ENCODE measurements at regions not wholly inside any gene's neighbourhood (a gene's known extent, or its start where the extent isn't known, plus 50 kb on each side); places are given as distances from the start of the nearest gene placed in this dataset.

- POLR2A ChIA-PET: no interaction called here
- Histone ChIP-seq H3K4me3 (replicated peaks in 1 of 3; ENCODE audit: insufficient read depth in 1 of 3, low read depth in 1 of 3, low read length in 3 of 3) (no peak overlapping the region), H4K20me1 (replicated peaks; ENCODE audit: control insufficient read depth, extremely low read depth, insufficient read depth, low read length) (no peaks in the 10 kb centered on the region), H3K9me3 (replicated peaks; ENCODE audit: control insufficient read depth, insufficient read depth, low read length) (no peaks in the 10 kb centered on the region), H3K4me2 (ENCODE audit: insufficient read depth, low read length) (no peak overlapping the region), H3K36me3 (ENCODE audit: control insufficient read depth in 2 of 2, extremely low read depth in 1 of 2, insufficient read depth in 2 of 2, low read length in 2 of 2) (no peaks in the 10 kb centered on the region), H3K27me3 (ENCODE audit: control insufficient read depth in 2 of 2, insufficient read depth in 2 of 2, low read length in 2 of 2) (no peaks in the 10 kb centered on the region), H3K9ac (replicated peaks; ENCODE audit: extremely low read depth, insufficient read depth, low read length) (no peak overlapping the region), H3K9me1 (replicated peaks; ENCODE audit: control insufficient read depth, extremely low read depth, insufficient read depth, low read length) (no peaks in the 10 kb centered on the region), H3K79me2 (ENCODE audit: control insufficient read depth, insufficient read depth, low read length) (no peaks in the 10 kb centered on the region), H3K27ac (ENCODE audit: insufficient read depth, low read depth, low read length) (no peak overlapping the region), H3K4me1 (ENCODE audit: control insufficient read depth, extremely low read depth, insufficient read depth, low read length) (no peaks in the 10 kb centered on the region), H2AFZ (ENCODE audit: low read depth, low read length) (no peak overlapping the region)
- intact Hi-C loops (cut with micrococcal nuclease) (no loop called here), dilution Hi-C loops (cut with MboI; ENCODE audit: extremely low pct_ligation_motif_present, low sequenced_read_pairs) (no loop called here)
- DNase-seq (ENCODE audit: low read depth, low spot score): no peak
- no TSS peak for BruUV-seq (replicated peaks)
- CTCF ChIA-PET: no interaction called here
- TF ChIP-seq EZH2 (IDR thresholded peaks at IDR 0.05; ENCODE audit: borderline replicate concordance, low read depth, low read length, severe bottlenecking) (no peak), JUN (IDR thresholded peaks at IDR 0.05; ENCODE audit: borderline replicate concordance, insufficient read depth, insufficient read length, low read depth) (no peak), POLR2A (IDR thresholded peaks at IDR 0.05; ENCODE audit: low read depth, low read length) (no peak), CTCF (IDR thresholded peaks at IDR 0.05; ENCODE audit: extremely low read depth in 1 of 2, insufficient read depth in 1 of 2, low read depth in 1 of 2, low read length in 2 of 2) (no peak), GATA2 (IDR thresholded peaks at IDR 0.05; ENCODE audit: insufficient read depth, insufficient read length, low read depth, low read length) (no peak), MAX (IDR thresholded peaks at IDR 0.05; ENCODE audit: insufficient read depth, insufficient read length) (no peak)
- FAIRE-seq: no peak
Observed at GRCh38 chr7:88509341-88509740, 202.6 kb upstream of the STEAP4 start.

GRCh38 chr7:88500131-88500530, 193.4 kb upstream of the STEAP4 start:
- intact Hi-C loops (cut with micrococcal nuclease) (no loop called here), dilution Hi-C loops (cut with MboI; ENCODE audit: extremely low pct_ligation_motif_present, low sequenced_read_pairs) (no loop called here)
- no peak overlapping the region for H3K27ac ChIP-seq (ENCODE audit: insufficient read depth, low read depth, low read length)
- H3K9ac ChIP-seq (replicated peaks; ENCODE audit: extremely low read depth, insufficient read depth, low read length): no peak overlapping the region
- no TSS peak for BruUV-seq (replicated peaks)
- no peak for TF ChIP-seq CTCF (IDR thresholded peaks at IDR 0.05; ENCODE audit: extremely low read depth in 1 of 2, insufficient read depth in 1 of 2, low read depth in 1 of 2, low read length in 2 of 2)
- TF ChIP-seq POLR2AphosphoS5 (IDR thresholded peaks at IDR 0.05; ENCODE audit: insufficient read depth, low read depth, low read length): no peak
- TF ChIP-seq MYC (IDR thresholded peaks at IDR 0.05; ENCODE audit: low read depth, low read length): no peak
- TF ChIP-seq GATA2 (IDR thresholded peaks at IDR 0.05; ENCODE audit: insufficient read depth, insufficient read length, low read depth, low read length): no peak
- TF ChIP-seq FOS (IDR thresholded peaks at IDR 0.05; ENCODE audit: borderline replicate concordance, insufficient read depth, low read length): no peak
- TF ChIP-seq MAX (IDR thresholded peaks at IDR 0.05; ENCODE audit: insufficient read depth, insufficient read length): no peak
- TF ChIP-seq EZH2 (IDR thresholded peaks at IDR 0.05; ENCODE audit: borderline replicate concordance, low read depth, low read length, severe bottlenecking): no peak
- no peak for TF ChIP-seq JUN (IDR thresholded peaks at IDR 0.05; ENCODE audit: borderline replicate concordance, insufficient read depth, insufficient read length, low read depth)
- TF ChIP-seq POLR2A (IDR thresholded peaks at IDR 0.05; ENCODE audit: low read depth, low read length): no peak
- no peaks in the 10 kb centered on the region for H3K9me3 ChIP-seq (replicated peaks; ENCODE audit: control insufficient read depth, insufficient read depth, low read length)
- DNase-seq (ENCODE audit: low read depth, low spot score) (no peak), FAIRE-seq (no peak)
- no peaks in the 10 kb centered on the region for H3K36me3 ChIP-seq (ENCODE audit: control insufficient read depth in 2 of 2, extremely low read depth in 1 of 2, insufficient read depth in 2 of 2, low read length in 2 of 2)
- no peaks in the 10 kb centered on the region for H4K20me1 ChIP-seq (replicated peaks; ENCODE audit: control insufficient read depth, extremely low read depth, insufficient read depth, low read length)
- H3K4me3 ChIP-seq (replicated peaks in 1 of 3; ENCODE audit: insufficient read depth in 1 of 3, low read depth in 1 of 3, low read length in 3 of 3): no peak overlapping the region
- no peak overlapping the region for H2AFZ ChIP-seq (ENCODE audit: low read depth, low read length)
- H3K9me1 ChIP-seq (replicated peaks; ENCODE audit: control insufficient read depth, extremely low read depth, insufficient read depth, low read length): no peaks in the 10 kb centered on the region
- ChIA-PET CTCF (interaction anchor here (0.9 kb wide), 1 partner anchor 20 kb away, joined by 3 read pairs; no protein-coding TSS in a partner anchor), POLR2A (no interaction called here)
- no peaks in the 10 kb centered on the region for H3K79me2 ChIP-seq (ENCODE audit: control insufficient read depth, insufficient read depth, low read length)
- H3K4me1 ChIP-seq (ENCODE audit: control insufficient read depth, extremely low read depth, insufficient read depth, low read length): no peaks in the 10 kb centered on the region
- H3K4me2 ChIP-seq (ENCODE audit: insufficient read depth, low read length): no peak overlapping the region
- H3K27me3 ChIP-seq (ENCODE audit: control insufficient read depth in 2 of 2, insufficient read depth in 2 of 2, low read length in 2 of 2): no peaks in the 10 kb centered on the region
